Keratinocyte (primary cell): ENCODE measurements at regions not wholly inside any gene's neighbourhood (a gene's known extent, or its start where the extent isn't known, plus 50 kb on each side); places are given as distances from the start of the nearest gene placed in this dataset.

ENCODE experiments used
- DNase-seq: peaks from one replicate; pipeline ENCODE4 v3.0.0-alpha.2; 2011; ENCODE audit warnings: low read depth, missing footprints, low spot score
- FAIRE-seq: peaks from 2 replicates; lab custom pipeline; 2011; peaks lifted over from hg19 to GRCh38; lab: Jason Lieb, UNC
- H2AFZ ChIP-seq: 2 replicates; pipeline ENCODE4 v1.6.0; 2012; ENCODE audit warnings: low read length, control low read depth, inconsistent platforms; ENCODE audit not compliant: control insufficient read depth
- H3K27ac ChIP-seq: 2 replicates; pipeline ENCODE4 v1.5.1; 2011; ENCODE audit warnings: low read length; ENCODE audit not compliant: control insufficient read depth, insufficient read depth
- H3K27me3 ChIP-seq: 3 replicates; pipeline ENCODE4 v1.6.0; 2011; ENCODE audit warnings: low read length; ENCODE audit not compliant: control insufficient read depth, insufficient read depth; ENCODE audit errors: extremely low read depth
- H3K36me3 ChIP-seq, 2 experiments: 2 replicates in 1 of 2; 3 replicates in 1 of 2; pipeline ENCODE4 v1.5.1; 2011; ENCODE audit warnings: low read length in 2 of 2, mild to moderate bottlenecking in 1 of 2; ENCODE audit not compliant: control insufficient read depth in 2 of 2, insufficient read depth in 2 of 2; ENCODE audit errors: extremely low read depth in 1 of 2
- H3K4me1 ChIP-seq: 3 replicates; pipeline ENCODE4 v1.5.1; 2011; ENCODE audit warnings: low read length; ENCODE audit not compliant: control insufficient read depth, insufficient read depth; ENCODE audit errors: extremely low read depth
- H3K4me2 ChIP-seq: 3 replicates; pipeline ENCODE4 v1.6.0; 2011; ENCODE audit warnings: low read depth, low read length; ENCODE audit not compliant: control insufficient read depth, insufficient read depth; ENCODE audit errors: extremely low read depth
- H3K4me3 ChIP-seq, 3 experiments: fragments of 200-600 bp in 1 of 3; sonication (generic) in 1 of 3; 2 replicates in 2 of 3; 3 replicates in 1 of 3; pipeline ENCODE4 v1.5.1; 2011 to 2016; ENCODE audit warnings: low read length in 3 of 3, mild to moderate bottlenecking in 3 of 3, control low read depth in 2 of 3, inconsistent platforms in 1 of 3, low read depth in 1 of 3, mixed read lengths in 1 of 3, mixed run types in 1 of 3, moderate library complexity in 1 of 3; ENCODE audit not compliant: control insufficient read depth in 2 of 3, insufficient read depth in 2 of 3; ENCODE audit errors: extremely low read depth in 1 of 3
- H3K79me2 ChIP-seq: 2 replicates; pipeline ENCODE4 v1.6.0; 2012; ENCODE audit warnings: low read length; ENCODE audit not compliant: control insufficient read depth, insufficient read depth
- H3K9ac ChIP-seq: 3 replicates; pipeline ENCODE4 v1.6.0; 2011; ENCODE audit warnings: low read length; ENCODE audit not compliant: control insufficient read depth, insufficient read depth; ENCODE audit errors: extremely low read depth
- H3K9me1 ChIP-seq: 3 replicates; pipeline ENCODE4 v1.6.0; 2011; ENCODE audit warnings: low read length; ENCODE audit not compliant: control insufficient read depth, insufficient read depth; ENCODE audit errors: extremely low read depth
- H3K9me3 ChIP-seq: 2 replicates; pipeline ENCODE4 v1.5.1; 2012; ENCODE audit warnings: low read depth, low read length; ENCODE audit not compliant: control insufficient read depth
- H4K20me1 ChIP-seq: 3 replicates; pipeline ENCODE4 v1.6.0; 2011; ENCODE audit warnings: low read length; ENCODE audit not compliant: control insufficient read depth, insufficient read depth; ENCODE audit errors: extremely low read depth
- EZH2 ChIP-seq: IDR thresholded peaks from one replicate; pipeline ENCODE4 v1.6.1; 2012; ENCODE audit warnings: inconsistent platforms, mild to moderate bottlenecking, low read length, moderate library complexity
- dilution Hi-C: fragments of 300-500 bp; cut with MboI; formaldehyde crosslinking; loops from one replicate; pipeline ENCODE4 v1.7.0; 2020; ENCODE audit warnings: low sequenced_read_pairs; ENCODE audit not compliant: extremely low pct_ligation_motif_present
- TF ChIP-seq, protein P1 (sequence below), 3 experiments: IDR thresholded peaks in 1 of 3; conservative IDR thresholded peaks in 1 of 3; optimal IDR thresholded peaks in 1 of 3; 2 replicates in 2 of 3; 3 replicates in 1 of 3; pipeline versions ENCODE3 to v1.5.1; 2011; ENCODE audit warnings: low read length in 3 of 3, mild to moderate bottlenecking in 3 of 3, moderate library complexity in 2 of 3, control low read depth in 1 of 3, inconsistent platforms in 1 of 3; ENCODE audit not compliant: insufficient read depth in 2 of 3; ENCODE audit errors: extremely low read depth in 1 of 3

DNA sequence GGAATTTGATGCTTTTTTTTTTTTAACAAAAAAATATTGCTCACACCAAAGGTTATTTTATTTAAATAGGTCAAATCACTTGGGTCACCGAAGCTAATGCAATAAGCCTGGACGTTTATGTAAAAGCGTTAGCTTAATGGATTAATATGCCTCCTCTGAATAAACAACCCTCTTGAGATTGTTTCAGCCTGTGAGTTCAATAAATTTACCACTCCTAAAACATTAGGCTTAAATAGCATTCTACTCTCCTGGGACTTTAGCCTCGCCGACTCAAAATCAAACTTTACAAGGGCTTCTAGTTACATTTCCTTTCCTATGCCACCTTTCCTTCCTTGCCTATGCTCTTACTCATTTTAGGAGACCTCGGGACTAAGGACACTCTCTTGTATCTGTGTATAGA lies 79.3 kb downstream of the DNAJB9 start:
- dilution Hi-C loops: no loop called here
- H3K9ac ChIP-seq: no peak overlapping the region
- H3K4me1 ChIP-seq: no peaks in the 10 kb centered on the region
- H3K9me1 ChIP-seq: no peaks in the 10 kb centered on the region
- TF ChIP-seq, protein P1, sequence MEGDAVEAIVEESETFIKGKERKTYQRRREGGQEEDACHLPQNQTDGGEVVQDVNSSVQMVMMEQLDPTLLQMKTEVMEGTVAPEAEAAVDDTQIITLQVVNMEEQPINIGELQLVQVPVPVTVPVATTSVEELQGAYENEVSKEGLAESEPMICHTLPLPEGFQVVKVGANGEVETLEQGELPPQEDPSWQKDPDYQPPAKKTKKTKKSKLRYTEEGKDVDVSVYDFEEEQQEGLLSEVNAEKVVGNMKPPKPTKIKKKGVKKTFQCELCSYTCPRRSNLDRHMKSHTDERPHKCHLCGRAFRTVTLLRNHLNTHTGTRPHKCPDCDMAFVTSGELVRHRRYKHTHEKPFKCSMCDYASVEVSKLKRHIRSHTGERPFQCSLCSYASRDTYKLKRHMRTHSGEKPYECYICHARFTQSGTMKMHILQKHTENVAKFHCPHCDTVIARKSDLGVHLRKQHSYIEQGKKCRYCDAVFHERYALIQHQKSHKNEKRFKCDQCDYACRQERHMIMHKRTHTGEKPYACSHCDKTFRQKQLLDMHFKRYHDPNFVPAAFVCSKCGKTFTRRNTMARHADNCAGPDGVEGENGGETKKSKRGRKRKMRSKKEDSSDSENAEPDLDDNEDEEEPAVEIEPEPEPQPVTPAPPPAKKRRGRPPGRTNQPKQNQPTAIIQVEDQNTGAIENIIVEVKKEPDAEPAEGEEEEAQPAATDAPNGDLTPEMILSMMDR (optimal IDR thresholded peaks at IDR 0.05 in 1 of 3, IDR thresholded peaks at IDR 0.05 in 1 of 3, conservative IDR thresholded peaks at IDR 0.05 in 1 of 3; ENCODE audit: extremely low read depth in 1 of 3, insufficient read depth in 2 of 3, low read length in 3 of 3): no peak
- TF ChIP-seq EZH2: no peak
- no peaks in the 10 kb centered on the region for H3K36me3 ChIP-seq
- no peak overlapping the region for H3K4me2 ChIP-seq
- DNase-seq (no peak), FAIRE-seq (no peak)
- no peak overlapping the region for H3K27ac ChIP-seq
- H3K4me3 ChIP-seq: no peak overlapping the region
- no peaks in the 10 kb centered on the region for H4K20me1 ChIP-seq
- no peak overlapping the region for H2AFZ ChIP-seq
- H3K79me2 ChIP-seq: no peaks in the 10 kb centered on the region
- no peaks in the 10 kb centered on the region for H3K9me3 ChIP-seq
- H3K27me3 ChIP-seq: no peaks in the 10 kb centered on the region

DNA sequence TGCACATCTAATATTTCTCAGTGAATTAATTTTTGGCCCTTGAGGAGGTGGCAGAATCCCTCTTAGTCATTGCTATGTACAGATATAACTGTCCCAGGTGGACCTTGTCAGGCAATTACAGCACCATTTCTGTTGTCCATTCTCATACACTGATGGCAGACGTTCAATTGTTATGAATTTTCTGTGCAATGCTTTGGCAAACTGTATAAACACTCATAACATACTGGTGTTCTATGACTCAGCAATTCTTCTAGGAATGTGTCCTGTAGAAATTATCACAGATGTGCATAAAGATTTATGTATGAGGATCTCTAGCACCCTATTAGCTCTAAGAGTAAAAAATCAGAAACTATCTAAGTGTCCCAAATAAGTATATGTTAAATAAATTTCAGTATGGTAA lies 80.8 kb downstream of the DNAJB9 start:
- no peaks in the 10 kb centered on the region for H3K79me2 ChIP-seq
- TF ChIP-seq, protein P1 (optimal IDR thresholded peaks at IDR 0.05 in 1 of 3, IDR thresholded peaks at IDR 0.05 in 1 of 3, conservative IDR thresholded peaks at IDR 0.05 in 1 of 3; ENCODE audit: extremely low read depth in 1 of 3, insufficient read depth in 2 of 3, low read length in 3 of 3): no peak
- no peak for TF ChIP-seq EZH2
- dilution Hi-C loops: no loop called here

More for the DNA sequence above, 80.8 kb downstream of the DNAJB9 start:
- Histone ChIP-seq H4K20me1 (no peaks in the 10 kb centered on the region), H3K9ac (no peak overlapping the region), H3K36me3 (no peaks in the 10 kb centered on the region), H3K4me1 (no peaks in the 10 kb centered on the region), H3K27me3 (no peaks in the 10 kb centered on the region), H3K9me3 (no peaks in the 10 kb centered on the region), H3K9me1 (no peaks in the 10 kb centered on the region), H3K4me3 (no peak overlapping the region), H3K4me2 (no peak overlapping the region), H3K27ac (no peak overlapping the region), H2AFZ (no peak overlapping the region)
- DNase-seq (no peak), FAIRE-seq (no peak)
